IMR-90 (cell line): ENCODE measurements at regions not wholly inside any gene's neighbourhood (a gene's known extent, or its start where the extent isn't known, plus 50 kb on each side); places are given as distances from the start of the nearest gene placed in this dataset.

Experiments used
- ATAC-seq: fragments of 200-7000 bp; cut with Tn5 transposase; 2 replicates; pipeline ENCODE4 v1.9.1; 2020; ENCODE audit warnings: low read depth, mild to moderate bottlenecking, moderate library complexity
- BruUV-seq: library from RNA; stranded (reverse); fragments of 400-500 nt; replicated peaks from 2 replicates; lab custom pipeline; 2021; lab: Mats Ljungman, UMichigan
- CTCF ChIA-PET: fragments of 300-600 bp; formaldehyde crosslinking; extraction: SDS; loops from one replicate; lab custom pipeline; 2021; ENCODE audit warnings: antibody characterized with exemption; lab: Yijun Ruan, JAX
- POLR2A ChIA-PET: fragments of 300-600 bp; sonication (Branson Sonifier 250); formaldehyde crosslinking; loops from one replicate; lab custom pipeline; 2022; ENCODE audit warnings: antibody characterized with exemption; ENCODE audit not compliant: unreplicated experiment; lab: Charles Lee
- DNase-seq: peaks from one replicate; pipeline ENCODE4 v3.0.0; 2013
- H2AFZ ChIP-seq: replicated peaks from 2 replicates; pipeline ENCODE3; 2013; ENCODE audit warnings: low read length, mild to moderate bottlenecking; ENCODE audit not compliant: poor library complexity
- H2AK5ac ChIP-seq: 2 replicates; pipeline ENCODE4 v1.6.1; 2013; ENCODE audit warnings: low read depth, low read length, inconsistent platforms
- H2AK9ac ChIP-seq: replicated peaks from 2 replicates; pipeline ENCODE3; 2013; ENCODE audit warnings: mild to moderate bottlenecking, low read depth, low read length, moderate library complexity; ENCODE audit not compliant: poor library complexity
- H2BK120ac ChIP-seq: 2 replicates; pipeline ENCODE4 v1.6.1; 2013; ENCODE audit warnings: low read depth, low read length, inconsistent platforms
- H2BK15ac ChIP-seq: 3 replicates; pipeline ENCODE4 v1.6.1; 2013; ENCODE audit warnings: low read depth, low read length, inconsistent platforms
- H2BK20ac ChIP-seq: 2 replicates; pipeline ENCODE4 v1.6.1; 2013; ENCODE audit warnings: low read depth, mild to moderate bottlenecking, inconsistent platforms, low read length, moderate library complexity
- H2BK5ac ChIP-seq: 2 replicates; pipeline ENCODE4 v1.6.1; 2013; ENCODE audit warnings: mild to moderate bottlenecking, low read depth, low read length, inconsistent platforms; ENCODE audit not compliant: poor library complexity, severe bottlenecking
- H3K14ac ChIP-seq: replicated peaks from 2 replicates; pipeline ENCODE4 v1.6.1; 2013; ENCODE audit warnings: low read depth, low read length, inconsistent platforms
- H3K18ac ChIP-seq: 2 replicates; pipeline ENCODE4 v1.6.1; 2013; ENCODE audit warnings: low read depth, low read length, control low read depth
- H3K23ac ChIP-seq: 2 replicates; pipeline ENCODE4 v1.6.1; 2013; ENCODE audit warnings: low read depth, low read length, inconsistent platforms
- H3K27ac ChIP-seq: 2 replicates; pipeline ENCODE4 v1.5.1; 2013; ENCODE audit warnings: mild to moderate bottlenecking, control low read depth, low read length; ENCODE audit not compliant: insufficient read depth
- H3K27me3 ChIP-seq: 2 replicates; pipeline ENCODE4 v1.6.1; 2013; ENCODE audit warnings: low read length; ENCODE audit not compliant: control insufficient read depth, insufficient read depth
- H3K36me3 ChIP-seq: 2 replicates; pipeline ENCODE4 v1.6.1; 2013; ENCODE audit warnings: low read length, mixed read lengths; ENCODE audit not compliant: control insufficient read depth, insufficient read depth
- H3K4ac ChIP-seq: 2 replicates; pipeline ENCODE4 v1.6.1; 2013; ENCODE audit warnings: low read depth, low read length, inconsistent platforms
- H3K4me1 ChIP-seq: 2 replicates; pipeline ENCODE4 v1.6.1; 2013; ENCODE audit warnings: low read length, mixed read lengths; ENCODE audit not compliant: control insufficient read depth, insufficient read depth
- H3K4me2 ChIP-seq: 2 replicates; pipeline ENCODE4 v1.6.1; 2013; ENCODE audit warnings: low read depth, mild to moderate bottlenecking, control low read depth, low read length, moderate library complexity
- H3K4me3 ChIP-seq: 2 replicates; pipeline ENCODE4 v1.5.1; 2013; ENCODE audit warnings: low read depth, mild to moderate bottlenecking, control low read depth, low read length, moderate library complexity; ENCODE audit not compliant: insufficient read depth
- H3K56ac ChIP-seq: 2 replicates; pipeline ENCODE4 v1.6.1; 2013; ENCODE audit warnings: low read length, inconsistent platforms; ENCODE audit not compliant: insufficient read depth; ENCODE audit errors: extremely low read depth
- H3K79me1 ChIP-seq, 2 experiments: 2 replicates each; pipeline ENCODE4 v1.6.1; 2013; ENCODE audit warnings: low read length in 2 of 2, inconsistent platforms in 1 of 2, low read depth in 1 of 2
- H3K9ac ChIP-seq: 2 replicates; pipeline ENCODE4 v1.6.1; 2013; ENCODE audit warnings: low read depth, low read length, control low read depth
- H3K9me1 ChIP-seq: 2 replicates; pipeline ENCODE4 v1.6.1; 2013; ENCODE audit warnings: low read length, inconsistent platforms; ENCODE audit not compliant: insufficient read depth
- H3K9me3 ChIP-seq: 2 replicates; pipeline ENCODE4 v1.6.1; 2013; ENCODE audit warnings: low read length; ENCODE audit not compliant: control insufficient read depth, insufficient read depth
- H4K20me1 ChIP-seq: 2 replicates; pipeline ENCODE4 v1.6.1; 2013; ENCODE audit warnings: low read length, inconsistent platforms; ENCODE audit not compliant: insufficient read depth
- H4K5ac ChIP-seq: 2 replicates; pipeline ENCODE4 v1.6.1; 2013; ENCODE audit warnings: mild to moderate bottlenecking, low read depth, low read length, control low read depth
- H4K8ac ChIP-seq, 2 experiments: 2 replicates each; pipeline ENCODE4 v1.6.1; 2013; ENCODE audit warnings: low read depth in 2 of 2, low read length in 2 of 2, control low read depth in 1 of 2, inconsistent platforms in 1 of 2
- H4K91ac ChIP-seq: 2 replicates; pipeline ENCODE4 v1.6.1; 2013; ENCODE audit warnings: low read depth, low read length, inconsistent platforms; ENCODE audit not compliant: insufficient read depth
- MAFK ChIP-seq: IDR thresholded peaks from 2 replicates; pipeline ENCODE4 v1.6.1; 2012; ENCODE audit warnings: low read depth, low read length, improper control_type of control experiment
- MXI1 ChIP-seq: IDR thresholded peaks from 2 replicates; pipeline ENCODE4 v1.6.1; 2012; ENCODE audit warnings: low read depth, mild to moderate bottlenecking, low read length, moderate library complexity, borderline replicate concordance
- NFE2L2 ChIP-seq: fragments of 150-350 bp; IDR thresholded peaks from 2 replicates; pipeline ENCODE4 v1.6.1; 2016; ENCODE audit warnings: low read depth, mild to moderate bottlenecking, low read length
- POLR2A ChIP-seq: IDR thresholded peaks from 2 replicates; pipeline ENCODE4 v1.6.1; 2012; ENCODE audit warnings: mild to moderate bottlenecking, low read depth, low read length
- RFX5 ChIP-seq: IDR thresholded peaks from 2 replicates; pipeline ENCODE4 v1.8.0; 2012; ENCODE audit warnings: low read depth, mild to moderate bottlenecking, low read length, moderate library complexity
- WGBS, 2 experiments: methylation state at CpG; one replicate each; pipeline versions ENCODE4 v1.1.5 to v1.1.7; 2013; ENCODE audit warnings: missing lambda C conversion rate in 2 of 2; ENCODE audit not compliant: insufficient read length in 1 of 2; ENCODE audit errors: extremely low coverage in 2 of 2; 5-methylcytosine and 5-hydroxymethylcytosine counted together
- dilution Hi-C: fragments of 300-500 bp; cut with HindIII; formaldehyde crosslinking; loops from one replicate; pipeline ENCODE4 v1.14.3; 2018; ENCODE audit warnings: low sequenced_read_pairs; ENCODE audit not compliant: unreplicated experiment
- in situ Hi-C: fragments of 300-500 bp; cut with MboI; formaldehyde crosslinking; loops from 3 replicates; pipeline ENCODE4 v1.14.3; 2019; ENCODE audit warnings: low sequenced_read_pairs, inconsistent platforms, mixed read lengths
- intact Hi-C: fragments of 100-400 bp; cut with micrococcal nuclease; formaldehyde crosslinking; loops from 2 replicates; pipeline ENCODE4 v1.10.0; 2022

GRCh38 chr4:59086410-59086809 is 1976.2 kb upstream of the IGFBP7 start:
- intact Hi-C loops (no loop called here), in situ Hi-C loops (no loop called here), dilution Hi-C loops (no loop called here)
- no peak overlapping the region for H2AFZ ChIP-seq
- H3K56ac ChIP-seq, result no peak overlapping the region
- no peak overlapping the region for H3K18ac ChIP-seq
- no peaks in the 10 kb centered on the region for H3K27me3 ChIP-seq
- H2BK5ac ChIP-seq, result no peak overlapping the region
- H3K4me3 ChIP-seq, result no peak overlapping the region
- BruUV-seq, result no TSS peak
- H3K4me2 ChIP-seq, result no peak overlapping the region
- H4K5ac ChIP-seq, result no peak overlapping the region
- H3K9me3 ChIP-seq, result peaks cover 5% of the 10 kb centered on the region
- ATAC-seq (no peak), DNase-seq (no peak)
- H2BK120ac ChIP-seq, result no peak overlapping the region
- H2BK20ac ChIP-seq, result no peak overlapping the region
- H3K79me1 ChIP-seq, result no peaks in the 10 kb centered on the region
- no peak overlapping the region for H3K9ac ChIP-seq
- H3K4ac ChIP-seq, result no peak overlapping the region
- no peaks in the 10 kb centered on the region for H4K20me1 ChIP-seq
- H3K27ac ChIP-seq, result no peak overlapping the region
- no peaks in the 10 kb centered on the region for H3K4me1 ChIP-seq
- no peaks in the 10 kb centered on the region for H3K9me1 ChIP-seq
- no peak for TF ChIP-seq NFE2L2
- no peak for TF ChIP-seq MXI1
- TF ChIP-seq POLR2A, result no peak
- TF ChIP-seq MAFK, result no peak
- no peak for TF ChIP-seq RFX5
- H3K14ac ChIP-seq, result no peak overlapping the region
- no peak overlapping the region for H4K91ac ChIP-seq
- H2AK5ac ChIP-seq, result no peak overlapping the region
- H2AK9ac ChIP-seq, result no peak overlapping the region
- no peaks in the 10 kb centered on the region for H3K36me3 ChIP-seq
- no peak overlapping the region for H3K23ac ChIP-seq
- no CpG with 5 or more reads among the region's 3 CpGs for WGBS, 2 experiments
- no peak overlapping the region for H4K8ac ChIP-seq
- ChIA-PET CTCF (no interaction called here), POLR2A (no interaction called here)
- H2BK15ac ChIP-seq, result no peak overlapping the region
